ENCODE measurements at regions not wholly inside any gene's neighbourhood (a gene's known extent, or its start where the extent isn't known, plus 50 kb on each side); places are given as distances from the start of the nearest gene placed in this dataset.
"Not testable (repeated sequence)": the region's sequence is repeated elsewhere in the genome, so short reads cannot be mapped to it uniquely, and the experiment has no call there.

DNA sequence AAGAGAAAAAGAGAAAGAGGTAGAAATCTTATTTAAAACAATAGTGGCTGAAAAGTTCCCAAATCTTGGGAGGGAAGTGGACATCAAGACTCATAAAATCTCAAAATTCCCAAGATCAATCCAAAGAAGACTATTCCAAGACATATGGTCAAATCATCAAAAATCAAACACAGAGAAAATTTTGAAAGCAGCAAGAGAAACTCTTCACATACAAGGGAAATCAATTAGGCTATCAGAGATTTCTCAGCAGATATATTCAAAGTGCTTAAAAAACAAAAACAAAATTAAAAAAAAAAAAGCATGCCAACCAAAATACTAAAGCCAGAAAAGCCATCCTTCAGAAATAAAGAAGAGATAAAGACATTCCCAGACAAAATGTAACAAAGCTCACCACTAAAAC lies 52.6 kb upstream of the RALGPS2 start:
- no peaks in the 10 kb centered on the region for H3K4me1 Mint-ChIP-seq (ENCODE audit: low read depth, unreplicated experiment)
- no peaks in the 10 kb centered on the region for H3K27me3 Mint-ChIP-seq (ENCODE audit: low read depth, unreplicated experiment)
- TF ChIP-seq, protein P1, sequence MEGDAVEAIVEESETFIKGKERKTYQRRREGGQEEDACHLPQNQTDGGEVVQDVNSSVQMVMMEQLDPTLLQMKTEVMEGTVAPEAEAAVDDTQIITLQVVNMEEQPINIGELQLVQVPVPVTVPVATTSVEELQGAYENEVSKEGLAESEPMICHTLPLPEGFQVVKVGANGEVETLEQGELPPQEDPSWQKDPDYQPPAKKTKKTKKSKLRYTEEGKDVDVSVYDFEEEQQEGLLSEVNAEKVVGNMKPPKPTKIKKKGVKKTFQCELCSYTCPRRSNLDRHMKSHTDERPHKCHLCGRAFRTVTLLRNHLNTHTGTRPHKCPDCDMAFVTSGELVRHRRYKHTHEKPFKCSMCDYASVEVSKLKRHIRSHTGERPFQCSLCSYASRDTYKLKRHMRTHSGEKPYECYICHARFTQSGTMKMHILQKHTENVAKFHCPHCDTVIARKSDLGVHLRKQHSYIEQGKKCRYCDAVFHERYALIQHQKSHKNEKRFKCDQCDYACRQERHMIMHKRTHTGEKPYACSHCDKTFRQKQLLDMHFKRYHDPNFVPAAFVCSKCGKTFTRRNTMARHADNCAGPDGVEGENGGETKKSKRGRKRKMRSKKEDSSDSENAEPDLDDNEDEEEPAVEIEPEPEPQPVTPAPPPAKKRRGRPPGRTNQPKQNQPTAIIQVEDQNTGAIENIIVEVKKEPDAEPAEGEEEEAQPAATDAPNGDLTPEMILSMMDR (IDR thresholded peaks at IDR 0.05; ENCODE audit: insufficient read depth, low read depth, low read length): no peak
- no peak for TF ChIP-seq EZH2 (IDR thresholded peaks at IDR 0.05; ENCODE audit: insufficient read depth, low read length)
- H3K4me3 Mint-ChIP-seq (ENCODE audit: unreplicated experiment): no peak overlapping the region
- Histone ChIP-seq H3K4me2 (ENCODE audit: low read length) (no peak overlapping the region), H3K79me2 (ENCODE audit: insufficient read depth, low read length) (no peaks in the 10 kb centered on the region), H3K9ac (ENCODE audit: low read length) (no peak overlapping the region), H3K36me3 (ENCODE audit: insufficient read depth, low read length) (no peaks in the 10 kb centered on the region), H3K27ac (ENCODE audit: low read depth, low read length) (no peak overlapping the region), H3K9me3 (ENCODE audit: insufficient read depth, low read depth, low read length) (peaks cover 6% of the 10 kb centered on the region), H4K20me1 (ENCODE audit: insufficient read depth, low read length) (no peaks in the 10 kb centered on the region), H2AFZ (ENCODE audit: low read depth, low read length) (no peak overlapping the region), H3K4me1 (ENCODE audit: insufficient read depth, low read length) (no peaks in the 10 kb centered on the region), H3K4me3 (ENCODE audit: insufficient read depth, low read depth, low read length) (no peak overlapping the region), H3K27me3 (ENCODE audit: insufficient read depth, low read length) (no peaks in the 10 kb centered on the region)
- no peak for FAIRE-seq
- no peak for DNase-seq (ENCODE audit: low read depth)
- no peaks in the 10 kb centered on the region for H3K36me3 Mint-ChIP-seq (ENCODE audit: low read depth, unreplicated experiment)
- H3K27ac Mint-ChIP-seq (ENCODE audit: unreplicated experiment): no peak overlapping the region
- H3K9me3 Mint-ChIP-seq (ENCODE audit: unreplicated experiment): peaks cover 10% of the 10 kb centered on the region

DNA sequence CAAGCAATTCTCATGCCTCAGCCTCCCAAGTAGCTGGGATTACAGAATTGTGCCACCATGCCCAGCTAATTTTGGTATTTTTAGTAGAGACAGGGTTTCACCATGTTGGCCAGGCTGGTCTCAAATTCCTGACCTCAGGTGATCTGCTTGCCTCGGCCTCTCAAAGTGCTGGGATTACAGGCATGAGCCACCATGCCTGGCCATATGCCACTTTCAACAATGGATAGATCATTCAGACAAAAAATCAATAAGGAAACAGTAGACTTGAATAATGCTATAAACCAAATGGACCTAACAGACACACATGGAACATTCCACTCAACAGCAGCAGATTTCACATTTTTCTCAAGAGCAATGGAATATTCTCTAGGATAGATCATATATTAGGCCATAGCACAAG lies 50.5 kb upstream of the RALGPS2 start:
- H3K36me3 Mint-ChIP-seq (ENCODE audit: low read depth, unreplicated experiment); H4K20me1 ChIP-seq (ENCODE audit: insufficient read depth, low read length): not testable (repeated sequence)

More for the DNA sequence above, 50.5 kb upstream of the RALGPS2 start:
- H3K4me3 ChIP-seq (ENCODE audit: insufficient read depth, low read depth, low read length); H3K4me3 Mint-ChIP-seq (ENCODE audit: unreplicated experiment); DNase-seq (ENCODE audit: low read depth); H3K36me3 ChIP-seq (ENCODE audit: insufficient read depth, low read length); H3K9ac ChIP-seq (ENCODE audit: low read length); H3K4me1 Mint-ChIP-seq (ENCODE audit: low read depth, unreplicated experiment); H3K4me1 ChIP-seq (ENCODE audit: insufficient read depth, low read length); H3K9me3 ChIP-seq (ENCODE audit: insufficient read depth, low read depth, low read length); FAIRE-seq; H3K27ac Mint-ChIP-seq (ENCODE audit: unreplicated experiment); H3K79me2 ChIP-seq (ENCODE audit: insufficient read depth, low read length); H2AFZ ChIP-seq (ENCODE audit: low read depth, low read length); H3K4me2 ChIP-seq (ENCODE audit: low read length); H3K27me3 ChIP-seq (ENCODE audit: insufficient read depth, low read length); H3K27ac ChIP-seq (ENCODE audit: low read depth, low read length); H3K27me3 Mint-ChIP-seq (ENCODE audit: low read depth, unreplicated experiment): not testable (repeated sequence)
- H3K9me3 Mint-ChIP-seq (ENCODE audit: unreplicated experiment): peaks cover 10% of the 10 kb centered on the region
